ENCODE measurements at regions not wholly inside any gene's neighbourhood (a gene's known extent, or its start where the extent isn't known, plus 50 kb on each side); places are given as distances from the start of the nearest gene placed in this dataset.

DNA sequence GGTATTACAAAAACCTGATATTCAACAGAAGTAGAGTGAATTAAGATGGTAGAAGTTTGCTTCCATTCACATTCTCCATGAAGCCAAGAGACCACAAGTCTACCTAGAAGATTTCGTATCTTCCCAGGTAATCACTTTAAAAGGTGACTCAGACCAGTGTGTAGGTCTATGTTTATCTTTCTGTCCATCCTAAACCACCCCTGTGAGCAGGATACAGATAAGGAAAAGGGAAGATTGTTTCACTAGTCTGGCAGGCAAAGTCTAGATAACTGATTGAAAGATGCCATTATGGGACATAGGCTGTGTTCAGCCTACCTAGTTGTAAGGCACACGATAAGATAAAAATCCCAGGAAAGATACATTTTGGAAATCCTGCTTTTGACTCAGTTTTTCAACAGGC is 244.3 kb upstream of the NWD2 start:
- DNase-seq: no peak

DNA sequence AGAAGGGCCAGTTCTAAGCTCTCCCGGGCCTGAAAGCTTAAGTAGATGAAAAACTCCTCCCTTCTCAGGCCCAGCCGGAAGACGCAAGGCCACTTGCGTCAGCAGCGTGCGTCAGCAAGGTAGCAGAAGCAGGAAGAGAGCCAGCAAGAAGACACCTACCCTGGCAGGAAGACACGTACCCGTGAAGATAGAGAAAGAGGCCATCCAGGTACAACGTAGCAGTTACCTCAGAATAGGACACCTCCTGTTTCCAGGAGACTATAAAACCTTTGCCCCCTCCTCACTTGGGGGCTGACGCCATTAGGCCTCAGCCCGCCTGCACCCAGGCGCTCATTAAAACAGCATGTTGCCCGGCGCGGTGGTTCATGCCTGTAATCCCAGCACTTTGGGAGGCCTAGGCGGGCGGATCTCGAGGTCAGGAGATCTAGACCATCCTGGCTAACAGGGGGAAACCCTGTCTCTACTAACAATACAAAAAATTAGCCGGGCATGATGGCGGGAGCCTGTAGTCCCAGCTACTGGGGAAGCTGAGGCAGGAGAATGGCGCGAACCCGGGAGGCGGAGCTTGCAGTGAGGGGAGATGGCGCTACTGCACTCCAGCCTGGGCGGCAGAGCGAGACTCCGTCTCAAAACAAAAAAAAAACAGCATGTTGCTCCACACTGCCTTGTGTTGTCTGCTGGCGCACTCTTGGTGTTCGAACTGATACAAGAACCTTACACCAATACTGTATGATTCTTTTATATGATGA is 242.7 kb upstream of the NWD2 start:
- no peak for DNase-seq

- no peak for DNase-seq
Observed at GRCh38 chr4:37002625-37003024, 241.9 kb upstream of the NWD2 start.

- DNase-seq: no peak
Observed at GRCh38 chr4:37008199-37008598, 236.3 kb upstream of the NWD2 start.

DNA sequence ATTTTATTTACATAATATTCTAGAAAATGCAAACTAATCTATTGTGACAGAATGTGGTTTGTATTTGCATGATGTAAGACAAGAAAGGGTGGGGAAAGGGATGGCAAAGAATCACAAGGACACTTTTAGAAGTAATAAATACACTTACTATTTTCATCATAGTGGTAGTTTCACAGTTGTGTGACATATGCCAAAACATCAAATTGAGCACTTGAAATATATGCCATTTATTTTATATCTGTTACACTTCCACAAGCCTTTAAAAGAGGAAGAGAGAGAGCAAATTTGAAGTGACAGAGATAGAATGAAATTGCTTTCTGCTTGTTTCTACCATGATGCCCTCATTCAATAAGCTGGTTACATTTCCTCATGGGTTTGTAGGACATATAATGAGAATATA is 230.0 kb upstream of the NWD2 start:
- no peak for DNase-seq

DNA sequence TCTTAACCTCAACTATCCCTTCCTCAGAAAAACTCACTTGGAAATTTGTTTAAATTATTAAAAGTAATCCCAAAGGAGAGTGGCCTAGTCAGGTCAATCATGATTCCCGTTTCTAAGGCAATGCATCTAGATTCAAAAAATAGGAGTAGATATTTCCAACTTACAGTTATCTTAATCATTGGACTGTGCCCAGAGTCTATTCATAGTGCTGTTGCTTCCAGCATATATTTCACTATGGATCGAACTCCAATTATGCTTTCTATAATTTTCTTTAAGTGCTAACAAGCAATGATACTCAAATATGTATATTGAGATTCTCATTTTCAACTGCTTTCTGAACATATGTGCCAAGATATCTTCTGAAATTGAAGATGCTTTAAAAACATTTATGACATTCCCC is 229.2 kb upstream of the NWD2 start:
- no peak for DNase-seq

DNA sequence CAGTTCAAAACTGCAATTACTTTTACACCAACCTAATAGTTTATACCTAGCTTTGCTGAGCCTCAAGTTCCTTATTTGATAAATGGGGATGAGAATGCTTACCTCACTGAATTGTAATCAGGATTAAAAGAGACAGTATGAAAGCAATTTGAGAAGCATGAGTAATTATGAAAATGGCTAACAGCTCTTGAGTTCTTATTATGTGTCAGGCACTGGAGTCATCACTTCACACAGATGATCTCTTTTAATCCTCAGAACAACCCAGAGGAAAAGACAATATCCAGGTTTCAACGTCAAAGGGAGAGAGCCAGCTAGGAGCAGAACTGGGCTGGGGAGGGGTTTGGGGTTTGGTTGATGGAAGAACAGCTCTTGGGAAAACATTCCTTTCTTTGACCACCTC is 221.0 kb upstream of the NWD2 start:
- DNase-seq: no peak

- DNase-seq: no peak
Observed at GRCh38 chr4:37023996-37024395, 220.5 kb upstream of the NWD2 start.

DNA sequence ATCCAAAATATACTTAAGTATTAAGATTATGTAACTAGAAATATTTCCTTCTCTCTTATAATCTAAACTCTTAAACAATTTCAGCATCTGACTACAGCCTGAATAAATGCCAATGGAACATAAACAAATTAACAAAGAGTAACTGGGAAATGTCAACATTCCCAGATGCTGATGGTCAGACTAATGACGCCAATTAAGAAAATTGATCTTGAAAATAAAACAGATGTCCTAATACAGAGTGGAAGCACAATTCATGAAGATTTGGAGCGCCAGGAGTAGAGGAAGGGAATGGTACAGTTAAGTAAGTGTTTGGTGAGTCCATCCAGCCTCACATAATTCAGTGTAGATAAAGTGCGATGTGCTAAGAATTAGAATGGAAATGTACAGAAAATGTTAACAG is 203.7 kb upstream of the NWD2 start:
- no peak for DNase-seq

- no peak for DNase-seq
Observed at GRCh38 chr4:37043342-37043741, 201.2 kb upstream of the NWD2 start.

- DNase-seq: no peak
Observed at GRCh38 chr4:37051111-37051510, 193.4 kb upstream of the NWD2 start.

- DNase-seq: no peak
Observed at GRCh38 chr4:37051866-37052265, 192.7 kb upstream of the NWD2 start.

GRCh38 chr4:37054531-37055077 is 189.9 kb upstream of the NWD2 start:
- no peak for DNase-seq

DNA sequence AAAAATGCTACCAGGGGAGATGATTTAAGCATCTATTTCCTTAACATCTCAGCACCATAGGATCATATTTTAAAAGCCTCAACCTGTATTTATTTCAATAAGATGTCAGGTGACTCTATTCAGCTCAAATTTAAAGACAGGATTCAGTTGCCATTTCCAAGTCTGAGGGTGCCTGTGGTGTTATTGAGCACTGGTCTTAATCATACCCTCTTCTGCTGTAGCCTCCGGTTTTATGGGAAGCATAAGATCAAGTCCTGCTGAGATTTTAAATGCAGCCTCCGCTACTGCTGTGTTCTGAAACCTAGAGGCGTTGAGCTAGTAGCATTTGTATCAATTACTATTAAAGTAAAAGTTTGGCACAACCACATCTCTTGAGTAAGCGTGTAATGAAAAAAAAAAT is 185.7 kb upstream of the NWD2 start:
- DNase-seq: no peak

DNA sequence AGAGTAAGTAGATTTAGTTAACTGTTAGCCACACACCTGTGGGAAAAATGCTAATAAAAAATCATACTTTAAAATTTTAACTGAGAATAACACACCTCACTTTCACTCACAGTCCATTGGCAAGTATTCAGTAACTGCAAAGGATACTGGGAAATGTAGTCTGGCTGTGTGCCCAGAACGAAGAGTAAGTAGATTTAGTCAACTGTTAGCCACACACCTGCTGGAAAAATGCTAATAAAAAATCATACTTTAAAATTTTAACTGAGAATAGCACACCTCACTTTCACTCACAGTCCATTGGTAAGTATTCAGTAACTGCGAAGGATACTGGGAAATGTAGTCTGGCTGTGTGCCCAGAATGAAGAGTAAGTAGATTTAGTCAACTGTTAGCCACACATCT is 178.4 kb upstream of the NWD2 start:
- no peak for DNase-seq

DNA sequence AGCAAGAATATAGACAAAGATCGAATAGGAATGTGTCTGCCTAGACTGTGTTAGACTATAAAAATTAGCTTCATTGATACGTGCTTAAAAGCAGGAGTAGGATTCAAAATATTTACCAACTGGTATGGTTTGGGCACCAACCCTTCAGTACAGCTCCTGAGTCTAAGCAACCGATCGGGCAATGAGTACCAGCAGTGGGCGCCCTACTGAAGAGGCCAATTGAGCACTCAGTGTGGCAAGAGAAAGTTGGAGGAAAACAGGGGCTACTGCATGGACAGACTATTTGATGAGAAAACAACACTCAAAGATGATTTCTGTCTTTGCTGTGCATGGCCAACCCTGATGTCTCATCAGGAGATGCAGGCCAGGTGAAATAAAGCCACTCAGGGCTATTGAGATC is 176.0 kb upstream of the NWD2 start:
- no peak for DNase-seq

- DNase-seq: no peak
Observed at GRCh38 chr4:37070041-37070440, 174.5 kb upstream of the NWD2 start.

DNA sequence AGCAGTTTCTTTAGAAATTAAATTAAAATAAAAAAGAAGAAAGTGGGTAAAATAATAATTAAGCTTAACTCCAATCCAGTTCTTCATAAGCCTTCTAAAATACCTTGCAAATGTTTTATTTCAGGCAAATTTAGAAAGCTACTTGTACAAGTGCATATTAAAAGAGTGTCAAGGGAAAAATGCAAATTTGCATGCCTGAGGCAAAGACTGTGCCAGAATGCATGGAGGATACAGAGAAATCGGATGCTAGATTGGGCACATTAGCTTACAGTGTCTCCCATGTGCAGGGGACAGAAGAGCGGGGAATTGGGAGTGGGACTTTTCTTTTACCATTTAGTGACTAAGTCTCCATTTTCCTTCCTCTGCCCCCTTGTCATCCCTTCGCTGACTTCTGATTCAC is 173.0 kb upstream of the NWD2 start:
- no peak for DNase-seq

- no peak for DNase-seq
Observed at GRCh38 chr4:37073226-37073840, 171.2 kb upstream of the NWD2 start.

DNA sequence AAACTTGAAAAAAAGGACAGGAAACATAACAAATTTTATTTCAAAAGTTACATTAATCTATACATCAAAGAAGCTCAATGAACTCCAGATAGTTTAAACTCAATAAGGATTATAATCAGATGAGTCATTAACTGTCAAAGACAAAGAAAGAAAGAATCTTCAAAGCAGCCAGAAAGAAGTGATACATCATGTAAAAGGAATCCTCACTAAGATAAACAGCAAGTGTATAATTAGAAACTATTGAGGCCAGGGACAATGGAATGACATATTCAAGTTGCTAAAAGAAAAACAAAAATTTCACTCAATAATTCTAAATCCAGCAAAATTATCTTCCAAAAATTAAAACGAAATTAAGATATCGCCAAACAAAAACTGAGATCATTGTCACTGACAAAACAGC is 161.6 kb upstream of the NWD2 start:
- no peak for DNase-seq

DNA sequence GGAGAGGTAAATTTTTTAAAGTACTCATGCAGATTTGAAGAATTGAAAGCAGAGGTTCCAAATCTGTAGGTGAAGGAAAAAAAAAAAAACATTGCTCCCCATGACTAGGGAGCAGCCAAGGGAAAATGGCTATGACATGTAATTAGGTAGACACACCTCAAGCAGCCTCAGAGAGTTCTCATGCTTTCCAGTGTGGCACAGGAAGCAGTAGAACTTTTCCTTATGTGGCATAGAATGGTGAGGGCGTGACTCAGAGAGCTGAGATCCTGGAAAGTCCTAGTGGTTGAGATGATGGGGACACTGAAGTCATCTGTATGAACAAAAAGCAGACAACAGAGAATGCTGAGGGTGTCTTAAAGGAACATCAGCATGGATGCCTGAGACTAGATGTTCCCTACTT is 148.6 kb upstream of the NWD2 start:
- DNase-seq: no peak

DNA sequence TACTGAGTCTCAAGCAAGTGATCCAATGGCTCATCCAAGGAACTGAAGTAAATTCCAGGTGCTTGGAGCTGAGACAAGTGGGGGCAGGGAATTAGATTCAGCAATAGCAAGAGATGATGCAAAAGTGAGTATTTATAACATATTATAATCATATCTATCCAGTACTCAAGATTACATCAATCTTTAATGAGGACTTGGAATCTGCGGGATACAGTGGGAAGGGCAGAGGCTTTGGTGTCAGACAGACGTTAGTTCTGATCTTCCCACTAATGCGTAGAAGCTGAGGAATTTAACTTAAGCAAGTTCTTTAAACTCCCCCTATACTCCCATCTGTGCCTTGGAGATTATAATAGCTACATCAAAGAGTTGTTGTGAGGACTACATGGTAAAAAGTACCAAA is 143.4 kb upstream of the NWD2 start:
- no peak for DNase-seq

DNA sequence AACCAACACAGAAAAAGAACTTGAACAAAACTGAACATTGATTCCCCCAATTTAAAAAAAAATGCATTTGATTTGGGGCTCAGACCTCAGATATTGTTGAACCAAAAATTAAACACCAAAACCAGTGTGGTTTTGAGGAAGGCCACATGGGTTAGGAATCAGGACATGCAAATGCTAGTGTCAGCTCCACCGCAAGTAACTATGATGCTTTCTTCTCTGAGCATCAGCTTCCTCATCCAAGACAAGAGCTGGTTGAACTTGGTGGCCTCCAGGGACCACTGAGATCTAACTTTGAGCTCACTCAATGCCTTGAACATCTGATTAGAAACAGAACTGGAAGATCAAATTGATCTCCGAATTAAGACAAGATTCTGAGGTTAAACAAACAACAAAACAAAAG is 142.9 kb upstream of the NWD2 start:
- no peak for DNase-seq

DNA sequence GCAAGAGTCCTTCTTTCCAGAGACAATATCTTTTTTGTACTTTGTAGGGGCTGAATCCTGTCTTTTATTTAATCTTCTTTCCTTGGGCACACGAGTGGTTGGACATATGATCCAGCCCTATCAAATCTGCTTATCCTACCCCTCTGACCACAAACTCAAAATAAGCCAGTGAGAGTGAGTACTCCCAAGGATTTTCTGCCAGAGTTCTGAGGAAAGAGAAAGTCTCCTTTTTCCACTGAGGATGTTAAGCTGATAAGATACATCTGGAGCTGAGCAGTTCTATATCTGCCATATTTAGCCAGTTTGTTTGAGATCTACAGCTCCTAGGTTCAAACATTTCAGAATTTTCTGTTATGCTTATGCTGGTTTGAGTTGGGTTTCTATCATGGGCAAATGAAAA is 134.8 kb upstream of the NWD2 start:
- DNase-seq: no peak

DNA sequence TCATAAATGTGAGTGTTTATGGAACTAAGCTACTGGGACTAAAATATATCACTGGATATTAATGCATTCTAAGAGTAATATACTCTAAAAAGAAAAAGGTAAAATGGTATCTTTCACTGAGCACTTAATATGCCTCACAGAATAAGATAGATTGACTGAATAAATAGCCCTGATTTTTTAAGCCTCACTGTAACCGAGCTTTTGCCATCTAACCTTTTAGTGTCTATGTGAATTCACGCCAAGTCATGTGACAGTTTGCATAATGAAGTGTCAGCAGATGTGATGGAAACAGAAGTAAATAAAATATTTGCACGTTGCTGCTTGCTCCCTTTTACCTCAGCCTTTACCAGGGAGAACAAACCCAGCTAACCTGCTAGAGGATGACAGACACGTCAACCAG is 119.7 kb upstream of the NWD2 start:
- no peak for DNase-seq
